B cell (primary cell): ENCODE measurements at regions not wholly inside any gene's neighbourhood (a gene's known extent, or its start where the extent isn't known, plus 50 kb on each side); places are given as distances from the start of the nearest gene placed in this dataset.

Source experiments
- CTCF ChIP-seq: fragments of 200-600 bp; IDR thresholded peaks from one replicate; pipeline ENCODE4 v1.8.0; 2022; ENCODE audit warnings: antibody characterized with exemption, mild to moderate bottlenecking
- EZH2 ChIP-seq: IDR thresholded peaks from 2 replicates; pipeline ENCODE4 v1.6.1; 2012; ENCODE audit warnings: borderline replicate concordance, low read depth, mild to moderate bottlenecking, moderate library complexity, low read length; ENCODE audit not compliant: insufficient read depth, poor library complexity, severe bottlenecking

DNA sequence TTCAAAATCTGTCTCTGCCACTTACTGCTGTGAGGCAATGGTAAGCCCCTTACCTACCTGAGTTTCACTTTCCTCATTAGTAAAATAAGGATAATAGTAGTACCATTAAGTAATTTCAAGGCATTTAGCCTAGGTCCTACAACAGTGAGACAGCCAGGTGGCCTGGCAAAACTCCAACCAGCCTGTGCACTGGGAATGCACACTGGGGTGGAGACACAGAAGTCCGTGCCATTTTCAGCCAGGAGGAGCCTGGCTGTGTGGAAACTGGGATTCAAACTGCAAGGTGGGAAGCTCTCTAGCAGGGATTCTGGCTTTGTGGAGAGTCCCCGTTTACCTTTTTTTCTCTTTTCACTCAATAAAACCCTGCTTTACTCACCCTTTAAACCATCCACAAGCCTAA lies 630.4 kb downstream of the PRELID2 start:
- TF ChIP-seq CTCF (no peak), EZH2 (no peak)
